ENCODE measurements at regions not wholly inside any gene's neighbourhood (a gene's known extent, or its start where the extent isn't known, plus 50 kb on each side); places are given as distances from the start of the nearest gene placed in this dataset.

GRCh38 chr6:147849401-147850330, 341.2 kb downstream of the SAMD5 start:
- intact Hi-C loops (cut with DNase I): no loop called here
- FAIRE-seq (no peak), DNase-seq (peak in 1 of 5 donors; percentile 39)
- Histone ChIP-seq H3K27me3 (ENCODE audit: control insufficient read depth, insufficient read depth, low read length) (no peaks in the 10 kb centered on the region), H3K4me1 (ENCODE audit: control insufficient read depth in 2 of 3, insufficient read depth in 2 of 3, low read depth in 1 of 3, low read length in 3 of 3) (no peaks in the 10 kb centered on the region), H3K9me3 (ENCODE audit: control insufficient read depth in 2 of 3, insufficient read depth in 1 of 3, low read length in 3 of 3) (no peaks in the 10 kb centered on the region), H3K36me3 (ENCODE audit: control insufficient read depth in 2 of 3, insufficient read depth in 3 of 3, low read length in 3 of 3) (no peaks in the 10 kb centered on the region), H3K9ac (ENCODE audit: low read length in 3 of 3) (no peak overlapping the region), H3K27ac (ENCODE audit: low read depth in 2 of 2, low read length in 2 of 2) (no peak overlapping the region), H3K4me3 (ENCODE audit: low read length in 3 of 3) (no peak overlapping the region)
- no peak for TF ChIP-seq CTCF (IDR thresholded peaks at IDR 0.05; ENCODE audit: borderline replicate concordance, extremely low read depth, insufficient read depth)

- H3K36me3 ChIP-seq (ENCODE audit: control insufficient read depth in 2 of 3, insufficient read depth in 3 of 3, low read length in 3 of 3): no peaks in the 10 kb centered on the region
- intact Hi-C loops (cut with DNase I): no loop called here
- H3K9ac ChIP-seq (ENCODE audit: low read length in 3 of 3): no peak overlapping the region
- no peak overlapping the region for H3K27ac ChIP-seq (ENCODE audit: low read depth in 2 of 2, low read length in 2 of 2)
- H3K9me3 ChIP-seq (ENCODE audit: control insufficient read depth in 2 of 3, insufficient read depth in 1 of 3, low read length in 3 of 3): no peaks in the 10 kb centered on the region
- TF ChIP-seq CTCF (IDR thresholded peaks at IDR 0.05; ENCODE audit: borderline replicate concordance, extremely low read depth, insufficient read depth): no peak
- H3K4me3 ChIP-seq (ENCODE audit: low read length in 3 of 3): no peak overlapping the region
- no peak for DNase-seq
- no peaks in the 10 kb centered on the region for H3K27me3 ChIP-seq (ENCODE audit: control insufficient read depth, insufficient read depth, low read length)
- no peaks in the 10 kb centered on the region for H3K4me1 ChIP-seq (ENCODE audit: control insufficient read depth in 2 of 3, insufficient read depth in 2 of 3, low read depth in 1 of 3, low read length in 3 of 3)
- no peak for FAIRE-seq
These were observed 344.3 kb downstream of the SAMD5 start for GRCh38 chr6:147852772-147853171.

GRCh38 chr6:147853574-147853973, 345.1 kb downstream of the SAMD5 start:
- Histone ChIP-seq H3K9ac (ENCODE audit: low read length in 3 of 3) (no peak overlapping the region), H3K4me1 (ENCODE audit: control insufficient read depth in 2 of 3, insufficient read depth in 2 of 3, low read depth in 1 of 3, low read length in 3 of 3) (no peaks in the 10 kb centered on the region), H3K9me3 (ENCODE audit: control insufficient read depth in 2 of 3, insufficient read depth in 1 of 3, low read length in 3 of 3) (no peaks in the 10 kb centered on the region), H3K36me3 (ENCODE audit: control insufficient read depth in 2 of 3, insufficient read depth in 3 of 3, low read length in 3 of 3) (no peaks in the 10 kb centered on the region), H3K4me3 (ENCODE audit: low read length in 3 of 3) (no peak overlapping the region), H3K27me3 (ENCODE audit: control insufficient read depth, insufficient read depth, low read length) (no peaks in the 10 kb centered on the region), H3K27ac (ENCODE audit: low read depth in 2 of 2, low read length in 2 of 2) (no peak overlapping the region)
- TF ChIP-seq CTCF (IDR thresholded peaks at IDR 0.05; ENCODE audit: borderline replicate concordance, extremely low read depth, insufficient read depth): no peak
- DNase-seq (no peak), FAIRE-seq (no peak)
- intact Hi-C loops (cut with DNase I): no loop called here

Data from kidney (tissue), 13 donors.